Adrenal gland (tissue), 9 donors: ENCODE measurements at regions not wholly inside any gene's neighbourhood (a gene's known extent, or its start where the extent isn't known, plus 50 kb on each side); places are given as distances from the start of the nearest gene placed in this dataset.

Experiments used
- DNase-seq, 7 donors: peaks; one replicate each; pipeline ENCODE4 v3.0.0-alpha.2; 2019 to 2020
- H3K27ac ChIP-seq, 5 donors: fragments of 200-600 bp; sonication (generic) in 4 of 5; 1 replicate in 3 of 5; 2 replicates in 2 of 5; pipeline versions ENCODE4 v1.5.1 to v1.8.0; 2016 to 2020; ENCODE audit warnings: mild to moderate bottlenecking in 1 of 5
- H3K27me3 ChIP-seq: fragments of 200-600 bp; 2 replicates; pipeline ENCODE4 v1.8.0; 2021
- H3K36me3 ChIP-seq, 2 donors: fragments of 200-600 bp; replicated peaks in 1 of 2; 1 replicate in 1 of 2; 2 replicates in 1 of 2; pipeline versions ENCODE4 v1.5.1 to v1.8.0; 2018 to 2022
- H3K4me1 ChIP-seq, 2 donors: fragments of 200-600 bp; replicated peaks in 1 of 2; 1 replicate in 1 of 2; 2 replicates in 1 of 2; pipeline versions ENCODE4 v1.5.1 to v1.8.0; 2018 to 2021
- H3K4me3 ChIP-seq, 4 donors: fragments of 200-600 bp; sonication (generic) in 3 of 4; one replicate each; pipeline ENCODE4 v1.5.1; 2016 to 2018
- H3K9me3 ChIP-seq, 3 donors: fragments of 200-600 bp; sonication (generic) in 1 of 3; replicated peaks in 1 of 3; 1 replicate in 2 of 3; 2 replicates in 1 of 3; pipeline versions ENCODE4 v1.5.1 to v1.8.0; 2016 to 2021
- CTCF ChIP-seq, 6 experiments: fragments of 450-650 bp in 4 of 6; fragments of 200-600 bp in 2 of 6; sonication (generic) in 1 of 6; IDR thresholded peaks; 1 replicate in 5 of 6; 2 replicates in 1 of 6; pipeline versions ENCODE4 v1.5.1 to v1.8.0; 2016 to 2021; ENCODE audit warnings: antibody characterized with exemption in 6 of 6, mild to moderate bottlenecking in 2 of 6, moderate library complexity in 1 of 6
- POLR2A ChIP-seq, 2 donors: fragments of 450-650 bp; IDR thresholded peaks; one replicate each; pipeline ENCODE4 v1.6.1; 2017; ENCODE audit warnings: antibody characterized with exemption in 2 of 2, mild to moderate bottlenecking in 2 of 2, moderate library complexity in 1 of 2
- WGBS, 4 donors: extraction: QIAGEN DNeasy Blood & Tissue Kit in 2 of 4; methylation state at CpG; one replicate each; pipeline versions ENCODE4 v1.1.5 to v1.1.7; 2013 to 2017; 5-methylcytosine and 5-hydroxymethylcytosine counted together
- intact Hi-C, 2 donors: fragments of 100-400 bp; cut with DNase I; formaldehyde crosslinking; loops; one replicate each; pipeline versions ENCODE4 v1.14.1 to v1.15.0; 2022 to 2023
- donor health status: healthy with polysubstance abuse.
- donor health status: Bipolar disorder and iron deficiency.
- donor health status: DM: yes; HTN: yes; CAD: no.
- donor health status: DM: no; HTN: no; CAD: no.
- donor health status: DM: no; HTN: no; CAD: no.

- intact Hi-C loops, result no loop called here
- H3K27me3 ChIP-seq, result no peaks in the 10 kb centered on the region
- H3K4me1 ChIP-seq, result no peaks in the 10 kb centered on the region
- DNase-seq, result no peak
- no peak overlapping the region for H3K4me3 ChIP-seq
- no peak overlapping the region for H3K27ac ChIP-seq
- TF ChIP-seq CTCF (IDR thresholded peaks at IDR 0.05), result no peak
- no peak for TF ChIP-seq POLR2A (IDR thresholded peaks at IDR 0.05)
- H3K9me3 ChIP-seq, result no peaks in the 10 kb centered on the region
- no peaks in the 10 kb centered on the region for H3K36me3 ChIP-seq
These were observed 1013.2 kb upstream of the TSPY4 start for GRCh38 chrY:8324113-8324512.

DNA sequence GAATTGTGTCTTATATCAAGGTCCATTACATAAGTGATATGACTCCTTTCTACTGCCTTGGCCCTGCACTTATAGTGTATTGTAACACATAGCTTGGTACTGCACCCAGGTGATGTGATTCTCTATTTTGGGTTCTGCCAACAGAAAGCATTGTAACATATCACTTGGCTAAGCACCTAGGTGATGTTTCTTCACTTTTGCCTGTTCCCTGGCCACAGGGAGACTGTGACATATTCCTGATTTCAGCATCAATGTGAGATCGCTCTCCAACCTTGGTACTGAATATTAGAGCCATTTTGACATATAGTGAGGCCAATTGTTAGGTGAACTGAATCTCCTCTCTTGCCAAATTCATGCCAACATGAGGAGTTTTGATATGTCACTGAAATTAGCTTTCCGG lies 1010.3 kb upstream of the TSPY4 start:
- intact Hi-C loops, result no loop called here
- Histone ChIP-seq H3K27me3 (no peaks in the 10 kb centered on the region), H3K4me3 (no peak overlapping the region), H3K9me3 (no peaks in the 10 kb centered on the region), H3K27ac (no peak overlapping the region), H3K36me3 (no peaks in the 10 kb centered on the region), H3K4me1 (no peaks in the 10 kb centered on the region)
- WGBS, 4 donors, result 58 to 68% methylated on average over 2 of the region's 2 CpGs; no CpG with 5 or more reads in 2 of the 4 donors
- no peak for TF ChIP-seq CTCF (IDR thresholded peaks at IDR 0.05)
- no peak for TF ChIP-seq POLR2A (IDR thresholded peaks at IDR 0.05)
- DNase-seq, result no peak

GRCh38 chrY:8327708-8328354 lies 1009.4 kb upstream of the TSPY4 start:
- TF ChIP-seq CTCF (IDR thresholded peaks at IDR 0.05), result no peak
- no peak for TF ChIP-seq POLR2A (IDR thresholded peaks at IDR 0.05)
- no peaks in the 10 kb centered on the region for H3K36me3 ChIP-seq
- H3K9me3 ChIP-seq, result no peaks in the 10 kb centered on the region
- 74 to 78% methylated on average over 1 of the region's 1 CpG; no CpG with 5 or more reads in 2 of the 4 donors for WGBS, 4 donors
- no peak for DNase-seq
- no peak overlapping the region for H3K4me3 ChIP-seq
- H3K27me3 ChIP-seq, result no peaks in the 10 kb centered on the region
- H3K4me1 ChIP-seq, result no peaks in the 10 kb centered on the region
- intact Hi-C loops, result no loop called here
- H3K27ac ChIP-seq, result no peak overlapping the region

DNA sequence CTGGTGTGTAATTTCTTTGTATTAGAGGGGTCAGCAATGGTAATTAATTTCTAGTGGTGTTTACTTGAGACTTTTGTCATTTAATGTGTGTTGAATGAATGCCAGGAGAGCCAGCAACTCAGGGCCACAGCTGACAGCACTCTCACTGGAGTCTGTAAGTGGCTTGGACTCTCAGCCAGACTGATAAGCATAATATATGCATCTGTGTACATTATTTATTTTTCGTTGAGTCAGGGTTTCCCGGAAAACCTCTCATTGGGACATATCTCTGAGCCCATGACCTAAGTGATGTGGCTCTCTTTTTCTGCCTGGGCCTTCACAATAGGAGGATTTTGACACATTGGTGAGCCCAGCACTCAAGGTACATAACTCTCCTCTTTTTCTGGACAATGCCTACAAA lies 1007.8 kb upstream of the TSPY4 start:
- 49% methylated on average over 2 of the region's 2 CpGs; no CpG with 5 or more reads in 3 of the 4 donors for WGBS, 4 donors
- H3K9me3 ChIP-seq, result no peaks in the 10 kb centered on the region
- H3K27ac ChIP-seq, result no peak overlapping the region
- no peak overlapping the region for H3K4me3 ChIP-seq
- TF ChIP-seq CTCF (IDR thresholded peaks at IDR 0.05), result no peak
- no peak for TF ChIP-seq POLR2A (IDR thresholded peaks at IDR 0.05)
- no peaks in the 10 kb centered on the region for H3K36me3 ChIP-seq
- no peak for DNase-seq
- H3K27me3 ChIP-seq, result no peaks in the 10 kb centered on the region
- intact Hi-C loops, result no loop called here
- H3K4me1 ChIP-seq, result no peaks in the 10 kb centered on the region
